HG03565 (cell line): ENCODE measurements at regions not wholly inside any gene's neighbourhood (a gene's known extent, or its start where the extent isn't known, plus 50 kb on each side); places are given as distances from the start of the nearest gene placed in this dataset.
"Not testable (repeated sequence)": the region's sequence is repeated elsewhere in the genome, so short reads cannot be mapped to it uniquely, and the experiment has no call there.

Experiments
- ATAC-seq: cut with Tn5 transposase; IDR thresholded peaks from one replicate; pipeline ENCODE4 v1.9.1; 2021; ENCODE audit warnings: mild to moderate bottlenecking, moderate library complexity; ENCODE audit not compliant: unreplicated experiment

DNA sequence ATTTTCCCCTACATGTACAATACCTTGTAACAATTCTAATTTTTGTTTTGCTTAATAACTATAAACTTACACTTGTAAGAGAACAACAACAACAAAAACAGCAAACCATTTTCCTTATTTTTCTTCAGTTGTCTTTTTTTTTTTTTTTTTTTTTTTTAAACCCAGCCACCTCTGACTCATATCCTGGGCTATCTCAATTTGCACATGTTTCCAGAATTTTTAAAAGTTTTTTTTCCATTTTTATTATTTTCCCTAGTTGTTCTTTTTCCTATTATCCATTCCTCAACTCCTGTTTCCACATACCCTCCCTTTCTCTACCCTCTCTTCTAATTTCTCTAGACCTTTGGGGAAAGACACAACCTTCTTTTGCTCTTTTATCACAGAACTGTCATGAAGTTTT is 112.5 kb downstream of the EFEMP1 start:
- ATAC-seq = no peak

DNA sequence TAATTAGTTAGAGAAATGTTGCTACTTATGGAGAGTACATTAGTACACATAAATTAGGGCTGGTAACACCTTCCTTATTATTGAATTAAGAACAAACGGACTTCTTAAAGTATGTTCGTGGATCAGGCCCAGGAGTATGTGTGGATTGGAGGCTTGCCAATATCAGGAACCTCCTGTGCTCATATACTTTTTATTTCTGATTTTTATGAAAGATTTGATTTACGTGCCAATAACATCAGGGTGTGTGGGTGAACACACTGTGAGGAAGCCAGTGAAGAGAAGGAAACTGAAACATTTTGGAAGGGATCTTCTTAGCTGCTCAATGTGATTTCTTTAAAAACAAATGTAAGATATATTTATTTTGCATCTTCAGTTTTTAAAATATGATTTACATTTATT is 113.0 kb downstream of the EFEMP1 start:
- ATAC-seq = no peak

DNA sequence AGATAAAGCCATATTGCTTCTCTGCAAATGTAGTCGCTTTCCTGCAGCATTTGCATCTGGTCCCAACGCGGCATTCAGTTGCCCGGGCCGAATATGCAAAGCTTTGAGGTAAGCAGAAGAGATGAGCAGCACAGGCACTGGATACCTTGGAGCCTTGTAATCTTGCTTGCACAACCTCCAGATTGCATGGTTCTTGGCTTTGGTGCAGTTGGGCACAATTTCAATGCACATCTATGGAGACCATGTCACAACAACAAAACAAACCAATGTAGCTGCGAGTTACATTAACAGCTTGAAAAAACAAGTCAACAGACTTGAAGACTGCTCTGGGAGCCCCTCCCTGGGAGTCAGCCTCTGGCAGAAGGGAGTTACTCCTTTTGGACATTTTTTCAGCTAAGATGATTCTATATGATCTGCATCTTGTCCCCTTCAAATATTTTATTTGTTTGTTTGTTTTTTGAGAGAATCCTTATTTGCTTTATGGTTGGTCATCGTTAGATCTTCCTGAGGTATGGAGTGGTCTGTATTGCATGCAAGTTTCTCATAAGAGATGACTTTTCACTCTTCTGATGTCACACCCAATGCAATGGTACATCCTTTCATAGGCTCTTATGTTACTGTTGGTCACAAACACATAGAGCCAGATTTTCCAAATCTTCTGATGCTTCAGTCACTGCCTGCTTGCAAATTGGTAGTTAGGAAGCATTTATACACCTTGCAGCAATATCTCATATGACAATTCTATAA is 113.5 kb downstream of the EFEMP1 start:
- no peak for ATAC-seq

DNA sequence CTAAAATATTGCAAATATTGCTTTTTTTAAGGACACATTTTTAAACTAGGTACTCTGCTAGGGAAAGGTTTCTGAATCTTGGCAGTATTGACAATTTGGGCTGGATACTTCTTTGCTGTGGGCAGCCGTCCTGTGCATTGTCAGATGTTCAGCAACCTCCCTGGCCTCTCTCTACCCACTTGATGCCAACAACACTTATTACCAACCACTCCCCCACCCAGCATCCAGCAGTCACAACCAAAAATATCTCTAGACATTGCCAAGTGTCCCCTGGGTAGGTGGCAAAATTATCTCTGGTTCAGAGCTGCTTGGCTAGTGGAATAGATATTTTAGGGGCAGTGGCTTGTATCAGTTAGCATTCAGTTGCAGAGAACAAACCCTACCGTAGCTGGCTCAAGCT is 114.3 kb upstream of the PNPT1 start:
- ATAC-seq = no peak

DNA sequence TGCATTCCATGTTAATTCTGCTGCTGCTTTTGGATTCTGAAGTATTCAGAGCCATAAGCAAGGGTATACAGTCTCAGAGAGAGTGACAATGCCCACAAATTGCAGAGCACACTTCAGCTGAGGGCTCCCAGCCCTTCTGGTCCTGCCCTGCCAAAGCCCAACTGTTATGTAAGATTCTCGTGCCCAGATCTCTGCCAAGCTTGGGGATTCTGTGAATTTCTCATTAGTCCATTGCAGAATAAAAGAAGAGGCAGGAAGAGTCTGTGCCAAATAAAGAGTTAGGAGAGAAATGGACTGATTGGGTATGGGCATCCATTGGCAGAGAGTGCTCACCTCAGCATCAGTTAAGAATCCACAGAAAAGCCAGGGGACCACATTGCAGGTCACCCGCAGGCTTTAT is 112.0 kb upstream of the PNPT1 start:
- ATAC-seq = no peak

DNA sequence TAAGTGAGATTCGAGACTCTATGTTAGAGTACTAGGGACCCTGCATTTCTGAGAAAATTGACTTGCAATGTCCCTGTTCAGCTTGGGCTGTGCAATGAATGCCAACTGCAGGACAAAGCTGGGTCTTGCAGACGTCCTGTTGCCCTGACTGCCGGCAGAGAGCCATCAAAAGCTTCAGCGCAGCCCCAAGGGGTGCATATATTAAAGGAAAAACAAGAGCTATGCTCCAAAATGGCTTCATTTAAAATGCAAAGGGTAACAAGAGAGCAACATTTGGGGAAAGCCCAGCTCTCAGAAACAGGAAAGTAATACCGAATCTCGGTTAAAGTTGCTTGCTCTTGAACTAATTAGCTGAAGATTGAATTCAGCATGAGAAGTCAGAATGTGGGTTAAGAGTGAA is 110.9 kb upstream of the PNPT1 start:
- ATAC-seq = no peak

DNA sequence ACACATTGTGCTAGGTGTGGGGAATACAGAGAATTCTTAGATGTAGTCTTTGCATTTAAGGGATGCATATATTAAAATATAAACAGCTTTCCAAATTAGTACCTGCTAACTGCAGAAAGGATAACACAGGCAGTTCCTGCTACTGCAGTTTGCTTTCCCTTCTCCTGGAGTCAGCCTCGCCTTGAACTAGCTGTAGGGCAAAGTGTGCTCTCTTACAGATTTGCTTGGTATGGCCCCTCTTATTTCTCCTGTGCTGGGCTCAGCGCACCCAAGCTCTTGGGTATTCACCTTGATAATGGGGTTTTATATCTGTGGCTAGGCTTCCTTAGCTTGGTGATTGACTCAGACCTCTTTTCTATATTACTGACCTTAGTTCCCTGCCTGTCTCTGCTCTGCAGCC is 108.4 kb upstream of the PNPT1 start:
- ATAC-seq = no peak

DNA sequence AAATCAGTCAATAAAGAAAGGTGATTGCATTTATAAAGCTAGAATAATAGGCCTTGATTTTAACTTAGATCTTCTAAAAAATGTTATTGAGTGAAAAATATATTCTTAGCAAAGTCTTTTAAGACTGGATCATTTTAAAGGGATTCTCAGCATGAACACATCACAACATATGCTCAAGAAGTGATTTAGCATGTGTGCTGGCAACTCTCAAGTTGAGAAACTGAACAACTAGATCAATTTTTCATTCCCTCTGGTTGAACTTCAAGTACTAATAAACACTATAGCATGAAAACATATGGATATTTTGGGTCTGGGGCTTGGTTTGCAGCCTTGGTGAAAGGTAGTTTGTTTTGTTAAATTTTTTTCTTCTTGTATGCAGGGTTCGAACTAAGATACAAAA is 107.8 kb upstream of the PNPT1 start:
- ATAC-seq = no peak

DNA sequence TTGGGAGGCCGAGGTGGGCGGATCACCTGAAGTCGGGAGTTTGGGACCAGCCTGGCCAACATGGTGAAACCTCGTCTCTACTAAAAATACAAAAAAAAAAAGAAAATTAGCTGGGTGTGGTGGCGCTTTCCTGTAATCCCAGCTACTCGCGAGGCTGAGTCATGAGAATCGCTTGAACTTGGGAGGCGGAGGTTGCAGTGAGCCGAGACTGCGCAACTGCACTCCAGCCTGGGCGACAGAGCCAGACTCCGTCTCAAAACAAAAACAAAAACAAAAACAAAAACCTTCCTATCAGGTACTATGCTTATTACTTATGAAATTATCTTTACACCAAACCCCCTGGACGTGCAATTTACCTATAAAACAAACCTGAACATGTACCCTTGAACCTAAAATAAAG is 106.0 kb upstream of the PNPT1 start:
- ATAC-seq = not testable (repeated sequence)

DNA sequence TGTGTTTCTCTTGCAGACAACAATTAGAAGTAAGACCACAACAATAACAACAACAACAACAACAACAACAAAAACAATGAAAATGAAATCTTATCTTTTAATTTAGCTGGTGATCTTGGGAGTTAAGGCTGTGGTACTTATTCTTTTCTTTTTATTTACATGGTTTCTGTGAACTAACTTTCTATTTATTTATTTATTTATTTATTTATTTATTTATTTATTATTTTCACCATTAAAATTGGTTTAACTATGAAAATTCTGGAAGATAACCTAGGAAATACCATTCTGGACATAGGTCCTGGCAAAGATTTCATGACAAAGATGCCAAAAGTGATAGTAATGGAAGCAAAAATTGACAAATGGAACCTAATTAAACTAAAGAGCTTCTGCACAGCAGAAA is 102.5 kb upstream of the PNPT1 start:
- no peak for ATAC-seq

DNA sequence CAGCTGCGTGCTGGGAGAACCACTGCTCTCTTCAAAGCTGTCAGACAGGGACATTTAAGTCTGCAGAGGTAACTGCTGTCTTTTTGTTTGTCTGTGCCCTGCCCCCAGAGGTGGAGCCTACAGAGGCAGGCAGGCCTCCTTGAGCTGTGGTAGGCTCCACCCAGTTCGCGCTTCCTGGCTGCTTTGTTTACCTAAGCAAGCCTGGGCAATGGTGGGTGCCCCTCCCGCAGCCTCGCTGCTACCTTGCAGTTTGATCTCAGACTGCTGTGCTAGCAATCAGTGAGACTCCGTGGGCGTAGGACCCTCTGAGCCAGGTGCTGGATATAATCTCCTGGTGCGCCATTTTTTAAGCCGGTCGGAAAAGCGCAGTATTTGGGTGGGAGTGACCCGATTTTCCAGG is 100.0 kb upstream of the PNPT1 start:
- ATAC-seq = not testable (repeated sequence)

DNA sequence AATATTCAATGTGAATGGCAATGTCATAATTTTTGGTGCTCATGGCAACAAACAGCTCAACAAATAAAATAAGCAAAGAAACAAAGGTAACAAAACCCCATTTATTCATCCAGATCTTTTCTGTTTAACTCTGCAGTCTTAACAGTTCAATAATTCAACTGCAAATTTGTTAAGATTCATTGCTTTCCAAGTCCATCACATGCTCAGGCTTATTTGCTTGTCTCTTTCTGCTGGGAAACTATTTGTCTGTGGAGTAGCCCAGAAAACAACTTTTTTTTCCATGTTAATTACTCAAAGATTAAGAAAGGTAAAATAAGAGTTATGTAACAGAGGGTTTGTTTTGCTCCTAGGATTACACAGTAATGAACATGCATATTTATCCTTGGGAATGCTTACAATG is 92.6 kb upstream of the PNPT1 start:
- no peak for ATAC-seq

DNA sequence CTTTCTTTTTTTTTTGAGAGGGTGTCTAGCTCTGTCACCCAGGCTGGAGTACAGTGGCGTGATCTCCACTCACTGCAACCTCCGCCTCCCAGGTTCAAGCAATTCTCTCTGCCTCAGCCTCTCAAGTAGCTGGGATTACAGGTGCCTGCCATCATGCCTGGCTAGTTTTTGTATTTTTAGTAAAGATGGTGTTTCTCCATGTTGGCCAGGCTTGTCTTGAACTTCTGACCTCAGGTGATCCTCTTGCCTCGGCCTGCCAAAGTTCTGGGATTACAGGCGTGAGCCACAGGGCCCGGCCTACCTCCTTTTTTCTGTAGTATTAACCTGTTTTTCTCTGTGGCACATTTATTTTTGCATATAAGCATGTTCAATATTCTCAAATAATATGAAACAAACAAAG is 90.1 kb upstream of the PNPT1 start:
- ATAC-seq = not testable (repeated sequence)

DNA sequence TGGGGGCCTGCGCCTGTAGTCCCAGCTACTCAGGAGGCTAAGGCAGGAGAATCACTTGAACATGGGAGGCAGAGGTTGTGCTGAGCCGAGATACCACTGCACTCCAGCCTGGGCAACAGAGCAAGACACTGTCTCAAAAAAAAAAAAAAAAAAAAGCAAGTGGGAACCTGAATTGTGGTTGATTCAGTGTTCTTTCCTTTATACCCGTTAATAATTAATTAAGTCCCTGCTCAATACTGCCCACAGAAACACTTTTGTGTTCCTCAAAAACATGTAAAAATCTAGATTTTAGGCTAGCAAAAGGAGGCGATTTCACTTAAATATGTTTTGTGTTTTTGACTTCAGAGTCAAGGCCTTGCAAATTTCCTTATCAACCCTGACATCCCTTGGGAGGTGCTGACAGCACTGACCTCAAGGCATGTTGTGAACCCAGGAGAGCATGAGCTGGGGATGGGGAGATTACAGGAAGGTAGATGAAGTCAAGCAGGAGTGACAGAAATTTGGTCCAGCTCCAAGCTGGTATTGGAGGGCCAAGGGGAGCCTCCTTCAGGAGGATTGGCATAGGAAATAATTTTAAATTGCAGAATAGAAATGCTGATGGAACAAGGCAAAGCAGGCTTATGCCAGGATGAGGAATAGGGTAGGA is 89.0 kb upstream of the PNPT1 start:
- no peak for ATAC-seq

DNA sequence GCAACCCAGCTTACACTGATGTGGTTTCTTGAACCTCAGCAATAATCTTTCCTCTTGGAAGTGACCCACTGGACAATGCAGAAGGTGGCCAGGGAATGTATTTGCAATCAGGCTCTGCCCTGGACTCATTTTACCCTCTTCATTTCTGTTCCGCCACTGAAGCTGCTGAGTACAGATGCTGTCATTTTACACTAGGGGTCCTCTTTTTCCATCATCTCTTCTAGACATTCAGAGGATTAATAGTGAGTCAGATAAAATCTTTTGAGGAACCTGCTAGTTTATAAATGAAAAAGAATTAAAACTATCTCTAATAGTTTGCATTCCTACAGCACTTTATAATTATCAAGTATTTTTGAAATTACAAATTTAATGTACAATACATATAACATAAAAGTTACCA is 87.9 kb upstream of the PNPT1 start:
- no peak for ATAC-seq

DNA sequence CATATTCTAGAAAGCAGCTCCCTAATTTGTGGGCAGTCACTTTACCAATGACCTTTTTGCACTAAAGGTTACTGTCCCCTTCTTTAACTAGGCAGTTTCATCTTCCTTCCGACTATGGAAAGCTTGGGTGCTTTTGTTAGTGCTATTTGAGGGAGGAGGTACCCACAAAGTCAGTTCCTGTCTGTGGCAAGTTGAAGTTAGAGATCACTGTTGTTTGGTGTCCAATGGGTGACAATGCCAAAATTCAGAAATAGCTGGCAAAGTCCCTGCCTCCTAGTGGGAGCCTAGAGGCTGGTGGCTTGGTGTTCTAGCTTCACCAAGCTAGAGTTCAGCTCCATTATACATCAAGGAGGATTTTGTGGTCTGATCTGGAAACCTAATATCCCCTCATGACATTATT is 87.1 kb upstream of the PNPT1 start:
- no peak for ATAC-seq

DNA sequence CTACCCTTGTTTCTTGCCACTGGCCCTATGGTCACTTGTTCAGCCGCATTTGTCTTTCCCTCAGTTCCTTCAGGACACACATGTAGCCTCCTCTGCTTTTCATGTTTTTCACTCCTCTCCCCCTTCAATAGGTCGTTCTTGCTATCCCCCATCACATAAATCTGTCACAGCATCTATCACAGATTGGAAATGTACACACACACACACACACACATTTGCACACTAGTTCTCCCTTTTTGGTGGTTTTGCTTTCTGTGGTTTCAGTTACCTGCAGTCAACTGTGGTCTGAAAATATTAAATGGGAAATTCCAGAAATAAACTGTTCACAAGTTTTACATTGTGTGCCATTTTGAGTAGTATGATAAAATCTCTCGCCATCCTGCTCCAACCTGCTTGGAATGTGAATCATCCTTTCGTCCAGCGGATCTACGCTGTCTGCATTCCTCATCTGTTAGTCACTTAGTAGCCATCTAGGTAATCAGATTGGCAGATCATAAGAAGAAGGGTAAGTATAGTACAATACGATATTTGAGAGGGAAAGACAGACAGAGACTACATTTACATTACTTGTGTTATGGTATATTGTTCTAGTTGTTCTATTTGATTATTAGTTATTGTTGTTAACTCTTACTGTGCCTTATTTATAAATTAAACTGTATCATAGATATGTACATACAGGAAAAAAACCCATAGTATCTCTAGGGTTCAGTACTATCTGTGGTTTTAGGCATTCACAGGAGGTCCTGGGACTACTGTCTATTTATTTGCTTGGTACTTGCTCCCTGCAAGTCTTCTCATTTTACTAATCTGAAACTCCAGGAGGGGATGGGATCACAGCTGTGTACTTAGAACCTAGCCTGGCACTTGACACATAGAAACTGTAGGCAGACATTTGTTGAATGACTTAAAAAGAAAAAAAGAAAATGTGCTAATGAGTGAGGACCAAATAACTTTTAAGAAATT is 86.1 kb upstream of the PNPT1 start:
- ATAC-seq = no peak

DNA sequence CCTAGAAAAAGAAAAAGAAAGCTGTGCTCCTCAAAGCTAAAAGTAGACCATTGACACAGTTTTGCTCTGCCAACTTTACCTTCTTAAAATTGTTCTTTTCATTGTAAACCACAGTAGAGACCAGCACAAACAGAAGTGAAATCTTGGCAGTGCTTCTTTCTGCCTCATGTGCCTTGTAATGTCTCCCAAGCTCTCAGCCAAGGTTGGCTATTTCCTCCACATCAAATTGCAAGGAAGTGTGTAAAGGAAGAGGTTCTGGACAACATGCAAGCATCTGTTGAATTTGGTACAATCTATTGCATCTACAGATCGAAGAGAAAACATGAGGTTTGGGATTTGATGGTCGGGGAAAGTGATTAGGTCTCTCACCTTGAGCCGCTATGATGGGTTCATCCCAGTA is 83.3 kb upstream of the PNPT1 start:
- ATAC-seq = no peak

DNA sequence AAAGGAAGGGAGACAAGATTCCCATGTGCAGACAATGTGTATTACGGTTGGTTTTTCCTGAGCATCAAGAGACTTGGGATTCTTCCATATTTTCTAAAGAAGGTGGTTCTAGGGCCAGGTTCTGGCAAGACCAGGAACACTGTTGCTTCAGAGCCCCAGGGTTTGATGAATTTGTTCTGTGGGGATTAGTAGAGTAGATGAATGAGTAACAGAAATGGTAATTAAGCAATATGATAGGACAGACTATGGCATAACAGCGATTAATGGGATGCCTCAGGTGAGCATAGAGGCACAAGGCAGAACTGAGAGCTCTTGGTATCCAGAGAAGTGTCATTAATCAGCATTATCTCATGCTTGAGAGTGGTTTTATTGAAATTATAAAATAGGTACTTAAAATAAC is 82.8 kb upstream of the PNPT1 start:
- ATAC-seq = no peak

DNA sequence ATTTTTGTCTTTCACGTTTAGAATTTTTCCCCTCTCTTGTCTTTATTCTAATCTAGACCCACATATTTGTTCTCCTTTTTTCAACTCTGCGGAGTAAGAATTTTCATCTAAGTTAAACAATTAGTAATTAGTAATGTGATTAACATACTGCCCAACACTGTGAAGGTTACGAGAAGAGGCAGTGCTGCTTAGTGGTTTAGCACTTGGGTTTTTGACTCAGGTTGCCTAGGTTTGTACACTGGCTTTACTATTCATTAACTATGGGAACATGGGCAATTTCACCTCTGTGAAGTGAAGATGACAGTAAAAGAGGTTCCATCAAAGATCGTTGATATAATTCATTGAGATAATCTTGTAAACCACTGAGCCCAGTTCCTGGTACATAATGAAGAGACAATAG is 82.2 kb upstream of the PNPT1 start:
- ATAC-seq = no peak

DNA sequence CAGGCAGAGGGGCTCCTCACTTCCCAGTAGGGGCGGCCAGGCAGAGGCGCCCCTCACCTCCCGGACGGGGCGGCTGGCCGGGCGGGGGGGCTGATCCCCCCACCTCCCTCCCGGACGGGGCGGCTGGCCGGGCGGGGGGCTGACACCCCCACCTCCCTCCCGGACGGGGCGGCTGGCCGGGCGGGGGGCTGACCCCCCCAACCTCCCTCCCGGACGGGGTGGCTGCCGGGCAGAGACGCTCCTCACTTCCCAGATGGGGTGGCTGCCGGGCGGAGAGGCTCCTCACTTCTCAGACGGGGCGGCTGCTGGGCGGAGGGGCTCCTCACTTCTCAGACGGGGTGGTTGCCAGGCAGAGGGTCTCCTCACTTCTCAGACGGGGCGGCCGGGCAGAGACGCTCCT is 80.0 kb upstream of the PNPT1 start:
- not testable (repeated sequence) for ATAC-seq
